PFSK-1 (cell line): ENCODE measurements at regions not wholly inside any gene's neighbourhood (a gene's known extent, or its start where the extent isn't known, plus 50 kb on each side); places are given as distances from the start of the nearest gene placed in this dataset.

Source experiments
- FOXP2 ChIP-seq: optimal IDR thresholded peaks from 2 replicates; pipeline ENCODE3; 2011; ENCODE audit warnings: borderline replicate concordance, control low read depth, inconsistent platforms; ENCODE audit not compliant: insufficient read depth; ENCODE audit errors: extremely low read length, extremely low read depth
- POLR2AphosphoS5 ChIP-seq: IDR thresholded peaks from 2 replicates; pipeline ENCODE4 v1.6.1; 2012; ENCODE audit warnings: low read depth, mild to moderate bottlenecking, control low read depth, low read length, moderate library complexity
- SIN3A ChIP-seq: IDR thresholded peaks from 2 replicates; pipeline ENCODE4 v1.6.1; 2012; ENCODE audit warnings: mild to moderate bottlenecking, low read length, moderate library complexity, borderline replicate concordance; ENCODE audit not compliant: insufficient read depth
- TAF1 ChIP-seq: IDR thresholded peaks from 2 replicates; pipeline ENCODE4 v1.6.1; 2012; ENCODE audit warnings: low read length, control low read depth, borderline replicate concordance; ENCODE audit not compliant: insufficient read depth
- TF ChIP-seq, protein P1 (sequence below), 2 experiments: IDR thresholded peaks; 2 replicates each; pipeline versions ENCODE4 v1.6.1 to v1.8.0; 2011 to 2012; ENCODE audit warnings: low read depth in 2 of 2, low read length in 2 of 2, control low read depth in 1 of 2, inconsistent platforms in 1 of 2, mild to moderate bottlenecking in 1 of 2, moderate library complexity in 1 of 2; ENCODE audit not compliant: insufficient read depth in 1 of 2

- TF ChIP-seq SIN3A (no peak), POLR2AphosphoS5 (no peak), FOXP2 (no peak), TAF1 (no peak)
- TF ChIP-seq, protein P1, sequence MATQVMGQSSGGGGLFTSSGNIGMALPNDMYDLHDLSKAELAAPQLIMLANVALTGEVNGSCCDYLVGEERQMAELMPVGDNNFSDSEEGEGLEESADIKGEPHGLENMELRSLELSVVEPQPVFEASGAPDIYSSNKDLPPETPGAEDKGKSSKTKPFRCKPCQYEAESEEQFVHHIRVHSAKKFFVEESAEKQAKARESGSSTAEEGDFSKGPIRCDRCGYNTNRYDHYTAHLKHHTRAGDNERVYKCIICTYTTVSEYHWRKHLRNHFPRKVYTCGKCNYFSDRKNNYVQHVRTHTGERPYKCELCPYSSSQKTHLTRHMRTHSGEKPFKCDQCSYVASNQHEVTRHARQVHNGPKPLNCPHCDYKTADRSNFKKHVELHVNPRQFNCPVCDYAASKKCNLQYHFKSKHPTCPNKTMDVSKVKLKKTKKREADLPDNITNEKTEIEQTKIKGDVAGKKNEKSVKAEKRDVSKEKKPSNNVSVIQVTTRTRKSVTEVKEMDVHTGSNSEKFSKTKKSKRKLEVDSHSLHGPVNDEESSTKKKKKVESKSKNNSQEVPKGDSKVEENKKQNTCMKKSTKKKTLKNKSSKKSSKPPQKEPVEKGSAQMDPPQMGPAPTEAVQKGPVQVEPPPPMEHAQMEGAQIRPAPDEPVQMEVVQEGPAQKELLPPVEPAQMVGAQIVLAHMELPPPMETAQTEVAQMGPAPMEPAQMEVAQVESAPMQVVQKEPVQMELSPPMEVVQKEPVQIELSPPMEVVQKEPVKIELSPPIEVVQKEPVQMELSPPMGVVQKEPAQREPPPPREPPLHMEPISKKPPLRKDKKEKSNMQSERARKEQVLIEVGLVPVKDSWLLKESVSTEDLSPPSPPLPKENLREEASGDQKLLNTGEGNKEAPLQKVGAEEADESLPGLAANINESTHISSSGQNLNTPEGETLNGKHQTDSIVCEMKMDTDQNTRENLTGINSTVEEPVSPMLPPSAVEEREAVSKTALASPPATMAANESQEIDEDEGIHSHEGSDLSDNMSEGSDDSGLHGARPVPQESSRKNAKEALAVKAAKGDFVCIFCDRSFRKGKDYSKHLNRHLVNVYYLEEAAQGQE (IDR thresholded peaks at IDR 0.05; ENCODE audit: insufficient read depth in 1 of 2, low read depth in 2 of 2, low read length in 2 of 2): no peak
These were observed 270.8 kb downstream of the PREX1 start for GRCh38 chr20:48556956-48557355.

DNA sequence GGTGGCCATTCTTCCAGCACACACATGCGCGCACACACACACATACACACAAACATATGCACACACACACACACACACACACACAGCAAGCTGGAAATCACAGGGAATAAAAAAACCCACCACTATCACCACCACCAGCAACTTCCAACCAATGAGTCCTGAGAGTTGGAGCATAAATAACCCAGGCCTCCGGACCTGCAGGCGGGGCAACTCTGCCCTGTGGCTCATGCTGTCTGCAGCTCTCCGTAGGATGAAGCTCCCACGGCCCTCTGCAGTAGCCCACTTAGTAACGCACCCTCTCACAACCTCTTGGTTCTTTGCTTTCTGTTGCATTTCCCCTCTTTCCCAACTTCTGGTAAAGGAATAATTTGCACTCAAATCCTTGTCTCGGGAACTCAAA, 275.2 kb downstream of the PREX1 start:
- TF ChIP-seq TAF1: no peak
- no peak for TF ChIP-seq FOXP2
- no peak for TF ChIP-seq SIN3A
- TF ChIP-seq POLR2AphosphoS5: no peak
- TF ChIP-seq, protein P1 (IDR thresholded peaks at IDR 0.05; ENCODE audit: insufficient read depth in 1 of 2, low read depth in 2 of 2, low read length in 2 of 2): no peak

- TF ChIP-seq TAF1: no peak
- TF ChIP-seq, protein P1 (IDR thresholded peaks at IDR 0.05; ENCODE audit: insufficient read depth in 1 of 2, low read depth in 2 of 2, low read length in 2 of 2): no peak
- no peak for TF ChIP-seq POLR2AphosphoS5
- TF ChIP-seq SIN3A: no peak
- TF ChIP-seq FOXP2: no peak
These were observed 277.0 kb downstream of the PREX1 start for GRCh38 chr20:48550814-48551213.

DNA sequence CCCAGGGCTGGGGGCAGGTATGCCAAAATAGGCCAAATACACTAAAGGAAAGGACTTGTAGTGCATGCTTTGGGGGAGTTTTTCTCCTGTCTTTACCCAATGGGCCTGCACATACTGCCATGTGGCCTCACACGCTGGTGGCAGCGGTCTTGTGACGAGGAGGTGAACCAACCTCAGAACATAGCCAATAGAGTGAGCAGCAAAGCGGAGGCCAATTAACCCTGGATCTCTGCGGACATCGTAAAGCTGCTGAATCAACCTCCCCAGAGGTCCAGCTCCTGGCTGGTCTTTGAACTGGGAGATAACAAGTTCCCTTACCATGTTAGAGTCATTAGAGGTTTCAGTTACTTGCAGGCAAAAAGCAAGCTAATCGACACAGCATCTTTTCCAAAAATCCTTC, 280.1 kb downstream of the PREX1 start:
- TF ChIP-seq, protein P1 (IDR thresholded peaks at IDR 0.05; ENCODE audit: insufficient read depth in 1 of 2, low read depth in 2 of 2, low read length in 2 of 2): no peak
- TF ChIP-seq FOXP2: no peak
- TF ChIP-seq TAF1: no peak
- no peak for TF ChIP-seq POLR2AphosphoS5
- TF ChIP-seq SIN3A: no peak
